ENCODE measurements at regions not wholly inside any gene's neighbourhood (a gene's known extent, or its start where the extent isn't known, plus 50 kb on each side); places are given as distances from the start of the nearest gene placed in this dataset.

GRCh38 chr15:96223939-96224338 is 106.6 kb upstream of the NR2F2 start:
- no peaks in the 10 kb centered on the region for H3K9me2 ChIP-seq (replicated peaks; ENCODE audit: control insufficient read depth, low read length)
- H3K4me2 ChIP-seq (ENCODE audit: low read length), result no peak overlapping the region
- H3K4me1 ChIP-seq (ENCODE audit: control insufficient read depth, low read length), result no peaks in the 10 kb centered on the region
- H3K27ac ChIP-seq (ENCODE audit: low read depth, low read length), result no peak overlapping the region
- no peak overlapping the region for H3K4me3 ChIP-seq (ENCODE audit: low read length)
- no peaks in the 10 kb centered on the region for H3K36me3 ChIP-seq (ENCODE audit: control insufficient read depth, low read length)
- H3K9me3 ChIP-seq (ENCODE audit: control insufficient read depth, insufficient read depth, low read length), result no peaks in the 10 kb centered on the region
- H4K20me1 ChIP-seq (ENCODE audit: control insufficient read depth, insufficient read depth, low read depth, low read length), result no peaks in the 10 kb centered on the region
- no peaks in the 10 kb centered on the region for H3F3A ChIP-seq (ENCODE audit: control insufficient read depth, insufficient read depth)
- no peaks in the 10 kb centered on the region for H3K27me3 ChIP-seq (ENCODE audit: control insufficient read depth, low read length)
- TF ChIP-seq EZH2phosphoT487 (IDR thresholded peaks at IDR 0.05; ENCODE audit: borderline replicate concordance, low read length) (no peak), CTCF (IDR thresholded peaks at IDR 0.05; ENCODE audit: low read depth, low read length, poor library complexity, severe bottlenecking) (no peak)
- H3K79me2 ChIP-seq (ENCODE audit: control insufficient read depth, low read length), result no peaks in the 10 kb centered on the region

GRCh38 chr15:96225642-96226259 is 104.7 kb upstream of the NR2F2 start:
- no peaks in the 10 kb centered on the region for H4K20me1 ChIP-seq (ENCODE audit: control insufficient read depth, insufficient read depth, low read depth, low read length)
- H3K9me3 ChIP-seq (ENCODE audit: control insufficient read depth, insufficient read depth, low read length), result no peaks in the 10 kb centered on the region
- no peaks in the 10 kb centered on the region for H3K4me1 ChIP-seq (ENCODE audit: control insufficient read depth, low read length)
- H3K36me3 ChIP-seq (ENCODE audit: control insufficient read depth, low read length), result no peaks in the 10 kb centered on the region
- H3K27me3 ChIP-seq (ENCODE audit: control insufficient read depth, low read length), result no peaks in the 10 kb centered on the region
- no peak overlapping the region for H3K4me2 ChIP-seq (ENCODE audit: low read length)
- no peaks in the 10 kb centered on the region for H3K79me2 ChIP-seq (ENCODE audit: control insufficient read depth, low read length)
- TF ChIP-seq CTCF (IDR thresholded peaks at IDR 0.05; ENCODE audit: low read depth, low read length, poor library complexity, severe bottlenecking) (no peak), EZH2phosphoT487 (IDR thresholded peaks at IDR 0.05; ENCODE audit: borderline replicate concordance, low read length) (no peak)
- no peak overlapping the region for H3K27ac ChIP-seq (ENCODE audit: low read depth, low read length)
- no peaks in the 10 kb centered on the region for H3F3A ChIP-seq (ENCODE audit: control insufficient read depth, insufficient read depth)
- no peaks in the 10 kb centered on the region for H3K9me2 ChIP-seq (replicated peaks; ENCODE audit: control insufficient read depth, low read length)
- H3K4me3 ChIP-seq (ENCODE audit: low read length), result no peak overlapping the region

- H3K4me1 ChIP-seq (ENCODE audit: control insufficient read depth, low read length), result no peaks in the 10 kb centered on the region
- no peaks in the 10 kb centered on the region for H3K79me2 ChIP-seq (ENCODE audit: control insufficient read depth, low read length)
- no peaks in the 10 kb centered on the region for H3K27me3 ChIP-seq (ENCODE audit: control insufficient read depth, low read length)
- H3K27ac ChIP-seq (ENCODE audit: low read depth, low read length), result no peak overlapping the region
- no peak overlapping the region for H3K4me3 ChIP-seq (ENCODE audit: low read length)
- H3K36me3 ChIP-seq (ENCODE audit: control insufficient read depth, low read length), result no peaks in the 10 kb centered on the region
- TF ChIP-seq EZH2phosphoT487 (IDR thresholded peaks at IDR 0.05; ENCODE audit: borderline replicate concordance, low read length) (no peak), CTCF (IDR thresholded peaks at IDR 0.05; ENCODE audit: low read depth, low read length, poor library complexity, severe bottlenecking) (no peak)
- H3F3A ChIP-seq (ENCODE audit: control insufficient read depth, insufficient read depth), result no peaks in the 10 kb centered on the region
- H3K9me2 ChIP-seq (replicated peaks; ENCODE audit: control insufficient read depth, low read length), result no peaks in the 10 kb centered on the region
- H3K9me3 ChIP-seq (ENCODE audit: control insufficient read depth, insufficient read depth, low read length), result no peaks in the 10 kb centered on the region
- no peak overlapping the region for H3K4me2 ChIP-seq (ENCODE audit: low read length)
- no peaks in the 10 kb centered on the region for H4K20me1 ChIP-seq (ENCODE audit: control insufficient read depth, insufficient read depth, low read depth, low read length)
Measured at GRCh38 chr15:96230526-96231181, 99.8 kb upstream of the NR2F2 start.

Data from DOHH2 (cell line).